ENCODE measurements at regions not wholly inside any gene's neighbourhood (a gene's known extent, or its start where the extent isn't known, plus 50 kb on each side); places are given as distances from the start of the nearest gene placed in this dataset.

DNA sequence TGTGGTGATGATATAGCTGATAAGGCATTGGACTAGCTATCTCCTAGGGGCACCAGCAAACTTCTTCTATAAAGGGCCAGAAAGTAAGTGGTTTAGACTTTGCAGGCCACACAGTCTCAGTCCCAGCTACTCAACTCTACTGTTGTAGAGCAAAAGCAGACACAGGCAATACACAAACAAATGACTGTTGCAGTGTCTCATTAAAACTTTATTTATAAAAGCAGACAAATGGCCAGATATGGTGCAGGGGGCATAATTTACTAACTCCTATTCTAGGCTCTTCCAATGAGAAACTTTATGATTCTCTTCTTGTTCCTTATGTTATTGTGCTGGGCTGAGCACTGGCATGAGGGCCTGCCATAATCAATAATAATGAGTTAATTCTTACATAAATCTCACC is 176.8 kb upstream of the POU3F1 start:
- Histone ChIP-seq H3K27ac (ENCODE audit: low read depth, low read length, severe bottlenecking) (no peak overlapping the region), H3K4me1 (ENCODE audit: control insufficient read depth, insufficient read depth, low read length, poor library complexity, severe bottlenecking) (peaks cover 13% of the 10 kb centered on the region), H3K9me3 (ENCODE audit: control insufficient read depth, low read length) (no peaks in the 10 kb centered on the region), H3K36me3 (ENCODE audit: control insufficient read depth, insufficient read depth, low read length) (no peaks in the 10 kb centered on the region), H3K4me3 (ENCODE audit: extremely low read depth, insufficient read depth, low read length, poor library complexity, severe bottlenecking) (no peak overlapping the region)

DNA sequence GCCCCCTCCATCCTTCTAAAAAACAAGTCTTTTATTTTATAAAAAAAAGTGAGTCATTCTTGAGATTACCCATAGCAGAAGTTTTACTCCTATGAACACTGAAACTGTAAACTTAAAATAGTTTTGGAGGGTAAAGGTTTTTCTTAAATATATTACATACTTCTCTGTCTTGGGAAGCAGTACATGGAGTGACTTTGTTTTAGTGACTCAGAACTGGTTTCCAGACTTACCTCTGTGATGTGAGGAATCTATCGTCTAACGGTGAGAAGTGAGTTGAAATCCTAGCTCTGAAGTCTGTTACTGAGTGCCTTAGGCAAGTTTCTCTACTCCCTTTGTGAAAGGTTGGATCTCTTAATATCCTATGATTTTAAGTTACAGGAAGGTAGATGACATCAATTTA is 176.3 kb upstream of the POU3F1 start:
- Histone ChIP-seq H3K4me1 (ENCODE audit: control insufficient read depth, insufficient read depth, low read length, poor library complexity, severe bottlenecking) (peaks cover 13% of the 10 kb centered on the region), H3K27ac (ENCODE audit: low read depth, low read length, severe bottlenecking) (no peak overlapping the region), H3K4me3 (ENCODE audit: extremely low read depth, insufficient read depth, low read length, poor library complexity, severe bottlenecking) (no peak overlapping the region), H3K9me3 (ENCODE audit: control insufficient read depth, low read length) (no peaks in the 10 kb centered on the region), H3K36me3 (ENCODE audit: control insufficient read depth, insufficient read depth, low read length) (no peaks in the 10 kb centered on the region)
- 73 to 85% methylated on average over 2 of the region's 2 CpGs for WGBS, 2 experiments (ENCODE audit: insufficient coverage in 2 of 2)

DNA sequence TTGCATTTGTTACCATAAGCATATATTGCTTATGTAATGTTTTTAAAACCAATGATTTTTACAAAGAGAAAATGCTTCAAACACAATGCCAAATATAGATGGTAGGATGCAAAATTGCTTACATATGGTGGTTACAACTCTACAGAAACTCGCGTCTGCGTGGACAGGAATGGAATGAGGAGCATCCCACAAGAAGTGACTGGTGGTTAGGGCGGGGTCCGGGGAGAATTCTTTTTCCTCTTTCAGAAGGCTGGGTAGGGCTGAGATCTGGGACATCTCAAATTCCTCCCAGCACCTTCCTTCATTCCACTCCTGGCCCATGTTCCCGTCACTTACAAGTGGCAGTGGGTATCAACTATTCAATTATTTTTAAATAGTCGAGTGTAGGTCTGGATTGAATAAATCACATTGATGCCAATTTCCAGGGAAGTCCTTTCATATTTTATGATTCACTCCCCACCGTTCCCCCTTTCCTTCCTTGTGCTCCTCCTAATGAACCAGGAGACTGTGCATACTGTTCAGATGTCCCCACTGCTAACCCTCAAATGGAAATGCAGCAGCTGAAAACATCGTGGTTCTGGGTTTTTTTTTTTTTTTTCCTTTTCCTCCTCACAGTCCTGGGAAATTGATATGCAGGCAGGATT is 174.5 kb upstream of the POU3F1 start:
- Histone ChIP-seq H3K4me1 (ENCODE audit: control insufficient read depth, insufficient read depth, low read length, poor library complexity, severe bottlenecking) (peaks cover 13% of the 10 kb centered on the region), H3K36me3 (ENCODE audit: control insufficient read depth, insufficient read depth, low read length) (no peaks in the 10 kb centered on the region)
- WGBS, 2 experiments (ENCODE audit: insufficient coverage in 2 of 2): 85 to 91% methylated on average over 4 to 6 of the region's 9 CpGs

GRCh38 chr1:38217316-38217715 is 170.7 kb upstream of the POU3F1 start:
- Histone ChIP-seq H3K4me3 (ENCODE audit: extremely low read depth, insufficient read depth, low read length, poor library complexity, severe bottlenecking) (no peak overlapping the region), H3K27ac (ENCODE audit: low read depth, low read length, severe bottlenecking) (no peak overlapping the region), H3K36me3 (ENCODE audit: control insufficient read depth, insufficient read depth, low read length) (no peaks in the 10 kb centered on the region), H3K4me1 (ENCODE audit: control insufficient read depth, insufficient read depth, low read length, poor library complexity, severe bottlenecking) (peaks cover 13% of the 10 kb centered on the region), H3K9me3 (ENCODE audit: control insufficient read depth, low read length) (no peaks in the 10 kb centered on the region)
- 94 to 95% methylated on average over 5 of the region's 5 CpGs for WGBS, 2 experiments (ENCODE audit: insufficient coverage in 2 of 2)

More for the DNA sequence above, 174.5 kb upstream of the POU3F1 start:
- H3K9me3 ChIP-seq (ENCODE audit: control insufficient read depth, low read length): no peaks in the 10 kb centered on the region
- H3K27ac ChIP-seq (ENCODE audit: low read depth, low read length, severe bottlenecking): no peak overlapping the region
- H3K4me3 ChIP-seq (ENCODE audit: extremely low read depth, insufficient read depth, low read length, poor library complexity, severe bottlenecking): no peak overlapping the region

- 86 to 90% methylated on average over 24 to 27 of the region's 34 CpGs for WGBS, 2 experiments (ENCODE audit: insufficient coverage in 2 of 2)
- no peak overlapping the region for H3K4me3 ChIP-seq (ENCODE audit: extremely low read depth, insufficient read depth, low read length, poor library complexity, severe bottlenecking)
- H3K36me3 ChIP-seq (ENCODE audit: control insufficient read depth, insufficient read depth, low read length): no peaks in the 10 kb centered on the region
- H3K4me1 ChIP-seq (ENCODE audit: control insufficient read depth, insufficient read depth, low read length, poor library complexity, severe bottlenecking): no peaks in the 10 kb centered on the region
- no peaks in the 10 kb centered on the region for H3K9me3 ChIP-seq (ENCODE audit: control insufficient read depth, low read length)
- H3K27ac ChIP-seq (ENCODE audit: low read depth, low read length, severe bottlenecking): no peak overlapping the region
Observed at GRCh38 chr1:38213646-38214434, 167.2 kb upstream of the POU3F1 start.

DNA sequence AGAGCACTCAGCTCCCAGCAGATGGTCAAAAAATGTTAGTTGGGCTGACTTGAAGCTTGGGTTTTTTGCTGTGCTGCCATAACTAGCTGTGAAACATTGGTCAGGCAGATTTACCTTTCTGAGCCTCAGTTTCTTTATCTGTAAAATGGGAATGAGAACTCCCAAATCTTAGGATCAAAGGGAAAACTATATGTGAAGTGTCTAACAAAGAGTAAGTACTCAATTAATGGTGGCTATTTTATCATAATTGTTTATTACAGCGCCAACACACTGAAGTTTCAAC is 164.2 kb upstream of the POU3F1 start:
- H3K36me3 ChIP-seq (ENCODE audit: control insufficient read depth, insufficient read depth, low read length): no peaks in the 10 kb centered on the region
- no peak overlapping the region for H3K27ac ChIP-seq (ENCODE audit: low read depth, low read length, severe bottlenecking)
- 100% methylated on average over 1 of the region's 1 CpG; no CpG with 5 or more reads in 1 of the 2 experiments for WGBS, 2 experiments (ENCODE audit: insufficient coverage in 2 of 2)
- no peaks in the 10 kb centered on the region for H3K9me3 ChIP-seq (ENCODE audit: control insufficient read depth, low read length)
- no peaks in the 10 kb centered on the region for H3K4me1 ChIP-seq (ENCODE audit: control insufficient read depth, insufficient read depth, low read length, poor library complexity, severe bottlenecking)
- no peak overlapping the region for H3K4me3 ChIP-seq (ENCODE audit: extremely low read depth, insufficient read depth, low read length, poor library complexity, severe bottlenecking)

DNA sequence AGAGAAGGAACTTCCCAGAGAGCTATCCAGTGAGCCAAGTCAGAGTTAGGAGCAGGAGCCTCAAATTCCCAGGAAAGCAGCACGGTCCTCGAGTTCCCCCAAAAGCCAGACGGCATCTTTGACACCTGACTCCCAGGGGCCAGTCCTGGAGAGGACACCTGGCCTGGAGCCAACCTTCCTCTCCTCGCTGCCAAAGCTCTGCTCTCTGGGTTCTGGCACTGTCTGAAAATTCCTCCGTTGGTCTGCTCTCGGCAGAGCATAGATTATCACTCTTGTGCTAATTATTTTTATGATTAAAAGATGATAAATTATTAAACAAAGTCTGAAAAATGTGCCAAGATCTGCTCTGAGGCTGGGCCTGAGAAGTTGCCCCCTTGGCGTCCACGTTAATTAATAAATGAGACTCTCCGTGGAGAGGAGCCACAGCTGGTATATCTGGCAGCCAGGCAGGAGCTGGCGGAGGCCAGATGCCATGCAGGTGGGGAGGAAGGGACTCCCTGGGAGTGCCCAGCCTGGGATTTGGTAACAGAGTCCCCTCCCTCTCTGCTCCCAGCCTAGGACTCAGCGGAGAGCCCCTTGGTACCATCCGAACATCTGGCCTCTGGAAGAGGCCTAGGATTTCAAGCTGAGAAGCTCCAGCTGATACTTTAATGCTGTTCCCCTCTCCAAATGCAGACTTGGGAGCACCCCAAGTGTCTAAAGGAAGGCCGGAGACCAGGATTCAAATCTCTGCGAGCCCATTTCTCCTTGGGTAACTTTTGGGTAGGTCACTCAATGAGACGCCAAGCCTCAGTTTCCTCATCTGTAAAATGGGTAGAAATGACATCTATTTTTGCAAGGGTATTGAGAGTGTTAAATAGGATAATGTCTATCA is 163.7 kb upstream of the POU3F1 start:
- H3K27ac ChIP-seq (ENCODE audit: low read depth, low read length, severe bottlenecking): no peak overlapping the region
- H3K9me3 ChIP-seq (ENCODE audit: control insufficient read depth, low read length): no peaks in the 10 kb centered on the region
- no peaks in the 10 kb centered on the region for H3K36me3 ChIP-seq (ENCODE audit: control insufficient read depth, insufficient read depth, low read length)
- whole genome bisulfite sequencing, 2 experiments (ENCODE audit: insufficient coverage in 2 of 2): 89 to 92% methylated on average over 12 to 13 of the region's 15 CpGs
- H3K4me1 ChIP-seq (ENCODE audit: control insufficient read depth, insufficient read depth, low read length, poor library complexity, severe bottlenecking): no peaks in the 10 kb centered on the region
- H3K4me3 ChIP-seq (ENCODE audit: extremely low read depth, insufficient read depth, low read length, poor library complexity, severe bottlenecking): no peak overlapping the region

DNA sequence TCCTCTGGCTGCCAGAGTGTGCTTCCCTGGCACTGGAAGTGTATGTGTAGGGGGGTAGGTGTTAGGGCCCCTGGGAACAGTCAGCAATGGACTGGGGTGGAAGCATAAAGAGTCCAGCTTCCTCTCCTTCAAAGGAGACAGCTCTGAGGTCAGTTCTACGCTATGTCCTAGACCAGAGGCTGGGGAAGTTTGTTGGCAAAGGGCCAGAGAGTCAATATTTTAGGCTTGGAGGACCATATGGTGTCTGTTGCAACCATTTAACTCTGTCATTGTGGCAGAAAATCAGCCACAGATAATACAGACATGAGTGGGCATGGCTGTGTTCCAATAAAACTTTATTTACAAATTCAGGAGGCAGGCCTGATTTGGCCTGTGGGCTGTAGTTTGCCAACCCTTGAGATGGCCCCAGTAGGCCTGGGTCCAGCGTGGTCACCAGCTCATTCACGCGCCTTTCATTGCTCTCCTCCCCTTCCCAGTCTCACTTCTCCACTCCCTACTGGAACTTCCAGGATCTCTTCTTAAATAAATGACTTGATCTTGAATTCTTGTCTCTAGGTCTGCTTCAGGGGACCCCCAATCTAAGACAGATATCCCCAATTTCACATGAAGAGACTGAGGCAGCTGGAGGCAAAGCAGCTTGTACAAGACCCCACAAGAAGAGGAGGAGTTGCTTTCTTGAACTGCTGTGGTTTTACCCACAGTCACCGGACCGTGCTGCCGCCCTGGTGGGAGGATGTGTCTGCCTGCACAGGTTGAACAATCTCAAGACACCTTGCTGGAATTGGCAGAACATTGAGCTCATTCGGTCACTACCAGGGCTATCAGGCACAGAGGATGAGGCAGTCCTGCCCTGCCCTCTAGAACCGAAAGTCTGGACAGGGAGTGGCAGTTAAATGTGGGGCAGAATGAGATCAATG is 162.4 kb upstream of the POU3F1 start:
- no peaks in the 10 kb centered on the region for H3K9me3 ChIP-seq (ENCODE audit: control insufficient read depth, low read length)
- no peaks in the 10 kb centered on the region for H3K36me3 ChIP-seq (ENCODE audit: control insufficient read depth, insufficient read depth, low read length)
- H3K4me3 ChIP-seq (ENCODE audit: extremely low read depth, insufficient read depth, low read length, poor library complexity, severe bottlenecking): no peak overlapping the region
- no peak overlapping the region for H3K27ac ChIP-seq (ENCODE audit: low read depth, low read length, severe bottlenecking)
- 95 to 98% methylated on average over 8 to 9 of the region's 9 CpGs for whole genome bisulfite sequencing, 2 experiments (ENCODE audit: insufficient coverage in 2 of 2)
- H3K4me1 ChIP-seq (ENCODE audit: control insufficient read depth, insufficient read depth, low read length, poor library complexity, severe bottlenecking): no peaks in the 10 kb centered on the region

- no peak overlapping the region for H3K27ac ChIP-seq (ENCODE audit: low read depth, low read length, severe bottlenecking)
- no peaks in the 10 kb centered on the region for H3K36me3 ChIP-seq (ENCODE audit: control insufficient read depth, insufficient read depth, low read length)
- no peaks in the 10 kb centered on the region for H3K9me3 ChIP-seq (ENCODE audit: control insufficient read depth, low read length)
- no peaks in the 10 kb centered on the region for H3K4me1 ChIP-seq (ENCODE audit: control insufficient read depth, insufficient read depth, low read length, poor library complexity, severe bottlenecking)
- H3K4me3 ChIP-seq (ENCODE audit: extremely low read depth, insufficient read depth, low read length, poor library complexity, severe bottlenecking): no peak overlapping the region
- 88 to 89% methylated on average over 3 of the region's 4 CpGs for WGBS, 2 experiments (ENCODE audit: insufficient coverage in 2 of 2)
Observed at GRCh38 chr1:38207906-38208305, 161.3 kb upstream of the POU3F1 start.

- no peaks in the 10 kb centered on the region for H3K9me3 ChIP-seq (ENCODE audit: control insufficient read depth, low read length)
- H3K27ac ChIP-seq (ENCODE audit: low read depth, low read length, severe bottlenecking): no peak overlapping the region
- H3K4me3 ChIP-seq (ENCODE audit: extremely low read depth, insufficient read depth, low read length, poor library complexity, severe bottlenecking): no peak overlapping the region
- WGBS, 2 experiments (ENCODE audit: insufficient coverage in 2 of 2): 90 to 96% methylated on average over 15 of the region's 15 CpGs
- no peaks in the 10 kb centered on the region for H3K36me3 ChIP-seq (ENCODE audit: control insufficient read depth, insufficient read depth, low read length)
- no peaks in the 10 kb centered on the region for H3K4me1 ChIP-seq (ENCODE audit: control insufficient read depth, insufficient read depth, low read length, poor library complexity, severe bottlenecking)
Observed at GRCh38 chr1:38207275-38207674, 160.7 kb upstream of the POU3F1 start.
